ENCODE measurements at regions not wholly inside any gene's neighbourhood (a gene's known extent, or its start where the extent isn't known, plus 50 kb on each side); places are given as distances from the start of the nearest gene placed in this dataset.

GRCh38 chr6:139920027-139920775 lies 545.8 kb upstream of the CITED2 start:
- no peak for DNase-seq

GRCh38 chr6:139919107-139920026 lies 544.9 kb upstream of the CITED2 start:
- no peak for DNase-seq

GRCh38 chr6:139917951-139918630 lies 543.6 kb upstream of the CITED2 start:
- no peak for DNase-seq

- no peak for DNase-seq
Observed at GRCh38 chr6:139914910-139915309, 540.5 kb upstream of the CITED2 start.

DNA sequence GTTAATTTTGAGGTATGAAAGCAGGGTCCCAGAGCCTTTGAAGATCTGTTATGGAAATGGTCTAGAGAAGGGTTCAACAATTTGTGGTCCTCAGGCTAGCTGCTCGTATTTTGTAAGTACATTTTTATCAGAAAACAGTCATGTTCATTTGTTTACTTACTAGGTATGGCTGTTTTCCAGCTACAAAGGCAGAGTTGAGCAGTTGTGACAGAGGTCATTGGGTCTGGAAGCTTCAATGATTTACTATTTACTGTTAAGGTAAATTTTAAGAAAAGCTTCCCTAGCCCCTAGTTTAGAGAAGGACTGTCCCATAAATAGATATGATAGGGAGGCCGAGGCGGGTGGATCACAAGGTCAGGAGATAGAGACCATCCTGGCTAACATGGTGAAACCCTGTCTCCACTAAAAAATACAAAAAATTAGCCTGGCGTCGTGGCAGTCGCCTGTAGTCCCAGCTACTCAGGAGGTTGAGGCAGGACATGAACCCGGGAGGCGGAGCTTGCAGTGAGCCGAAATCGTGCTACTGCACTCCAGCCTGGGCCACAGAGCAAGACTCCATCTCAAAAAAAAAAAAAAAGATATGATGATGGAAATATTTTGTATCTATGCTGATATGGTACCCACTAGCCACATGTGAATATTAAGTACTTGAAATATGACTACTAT lies 538.4 kb upstream of the CITED2 start:
- DNase-seq = no peak

DNA sequence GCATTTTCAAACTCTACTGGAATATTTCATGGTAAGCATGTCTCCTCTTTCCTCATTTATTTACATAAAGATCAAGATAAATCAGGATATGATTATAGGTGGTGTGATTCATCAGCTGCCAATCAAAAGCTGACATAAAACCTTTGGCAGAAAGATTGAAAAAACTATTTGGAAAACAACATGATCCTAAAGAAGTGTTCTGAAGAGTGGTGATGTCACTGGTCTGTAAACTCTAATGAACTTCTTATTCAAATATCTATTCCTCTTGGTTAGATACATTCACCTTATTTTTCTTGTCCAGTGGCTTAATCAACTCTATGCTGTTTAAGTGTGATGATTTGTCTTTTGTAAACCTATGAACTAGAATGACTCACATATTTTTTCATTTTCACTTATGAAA lies 535.5 kb upstream of the CITED2 start:
- no peak for DNase-seq

- no peak for DNase-seq
Observed at GRCh38 chr6:139905404-139906052, 531.1 kb upstream of the CITED2 start.

- no peak for DNase-seq
Observed at GRCh38 chr6:139904568-139904967, 530.1 kb upstream of the CITED2 start.

- no peak for DNase-seq
Observed at GRCh38 chr6:139904158-139904533, 529.7 kb upstream of the CITED2 start.

DNA sequence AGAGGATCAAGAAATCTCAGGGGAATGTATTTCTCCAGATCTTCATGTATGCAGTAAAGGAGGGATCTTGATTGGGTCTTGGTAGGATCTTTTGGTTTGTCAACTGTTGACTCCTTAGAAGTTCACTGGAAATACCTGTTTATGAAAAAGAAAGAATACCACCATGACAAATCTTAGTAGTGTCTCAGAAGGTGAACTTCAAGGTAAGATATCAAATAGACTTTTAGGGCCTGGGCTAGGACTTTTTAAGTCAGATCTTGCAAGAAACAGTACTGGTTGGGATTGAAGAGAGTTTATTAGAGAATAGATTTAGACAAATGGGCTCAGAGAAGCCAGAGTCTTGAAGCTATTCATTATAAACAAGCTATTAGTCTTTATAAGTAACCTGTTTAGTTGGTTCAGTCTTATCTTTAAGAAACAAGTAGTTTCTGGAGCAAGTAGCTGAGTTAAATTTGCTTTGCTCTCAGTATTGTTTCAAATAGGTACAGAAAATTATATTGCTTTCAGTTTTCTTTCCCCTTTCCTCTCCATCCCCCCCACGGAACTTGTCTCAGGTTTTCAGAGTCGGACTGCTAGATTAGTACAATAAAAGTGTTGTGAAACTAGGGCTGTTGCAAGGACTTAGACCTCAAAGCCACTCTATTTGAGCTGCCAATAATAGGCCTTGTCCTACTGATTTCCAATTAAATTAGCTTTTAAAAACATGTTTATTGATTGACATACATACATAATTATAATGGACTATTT lies 529.1 kb upstream of the CITED2 start:
- no peak for DNase-seq

GRCh38 chr6:139895205-139895793 lies 520.9 kb upstream of the CITED2 start:
- no peak for DNase-seq

GRCh38 chr6:139894271-139894670 lies 519.8 kb upstream of the CITED2 start:
- DNase-seq = no peak

- DNase-seq = no peak
Observed at GRCh38 chr6:139891471-139891870, 517.0 kb upstream of the CITED2 start.

- no peak for DNase-seq
Observed at GRCh38 chr6:139888681-139889122, 514.3 kb upstream of the CITED2 start.

DNA sequence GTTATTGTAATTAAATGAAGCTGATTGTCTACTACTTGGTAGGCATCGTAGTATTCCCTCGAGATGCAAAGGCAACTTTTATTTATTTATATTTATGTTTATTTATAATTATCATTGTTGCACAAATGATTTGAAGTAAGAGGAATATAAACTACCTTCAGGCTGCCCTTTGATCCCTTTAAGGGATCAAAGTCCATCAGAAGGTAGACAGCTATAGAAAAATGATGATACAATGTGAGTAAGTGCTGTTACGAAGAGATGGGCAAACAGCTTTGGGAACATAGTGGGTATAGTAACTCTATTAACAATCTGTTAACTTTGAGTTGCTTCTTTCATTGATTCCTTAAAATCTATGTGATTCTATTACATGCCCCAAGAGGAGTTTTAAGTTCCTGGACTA lies 512.8 kb upstream of the CITED2 start:
- DNase-seq = no peak

GRCh38 chr6:139886396-139886795 lies 511.9 kb upstream of the CITED2 start:
- DNase-seq = no peak

- no peak for DNase-seq
Observed at GRCh38 chr6:139885909-139886308, 511.5 kb upstream of the CITED2 start.

DNA sequence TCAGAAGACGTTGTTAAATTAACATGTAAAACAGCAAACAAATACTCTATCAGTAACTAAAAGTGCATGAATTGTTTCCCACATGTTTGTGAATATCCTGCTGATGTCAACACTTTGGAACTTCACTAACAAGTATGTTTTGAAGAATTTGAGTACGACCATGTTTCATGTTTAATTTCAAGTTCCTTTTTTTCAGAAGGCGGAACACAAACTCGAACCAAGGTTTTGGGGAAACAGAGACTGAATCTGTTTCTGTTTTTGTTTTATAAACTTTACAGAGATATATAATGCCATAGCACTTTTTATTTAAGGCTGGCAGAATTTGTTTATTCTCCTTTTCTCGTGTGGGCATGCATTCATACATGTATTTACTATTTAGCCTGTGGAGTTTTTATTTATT lies 509.3 kb upstream of the CITED2 start:
- DNase-seq = no peak

DNA sequence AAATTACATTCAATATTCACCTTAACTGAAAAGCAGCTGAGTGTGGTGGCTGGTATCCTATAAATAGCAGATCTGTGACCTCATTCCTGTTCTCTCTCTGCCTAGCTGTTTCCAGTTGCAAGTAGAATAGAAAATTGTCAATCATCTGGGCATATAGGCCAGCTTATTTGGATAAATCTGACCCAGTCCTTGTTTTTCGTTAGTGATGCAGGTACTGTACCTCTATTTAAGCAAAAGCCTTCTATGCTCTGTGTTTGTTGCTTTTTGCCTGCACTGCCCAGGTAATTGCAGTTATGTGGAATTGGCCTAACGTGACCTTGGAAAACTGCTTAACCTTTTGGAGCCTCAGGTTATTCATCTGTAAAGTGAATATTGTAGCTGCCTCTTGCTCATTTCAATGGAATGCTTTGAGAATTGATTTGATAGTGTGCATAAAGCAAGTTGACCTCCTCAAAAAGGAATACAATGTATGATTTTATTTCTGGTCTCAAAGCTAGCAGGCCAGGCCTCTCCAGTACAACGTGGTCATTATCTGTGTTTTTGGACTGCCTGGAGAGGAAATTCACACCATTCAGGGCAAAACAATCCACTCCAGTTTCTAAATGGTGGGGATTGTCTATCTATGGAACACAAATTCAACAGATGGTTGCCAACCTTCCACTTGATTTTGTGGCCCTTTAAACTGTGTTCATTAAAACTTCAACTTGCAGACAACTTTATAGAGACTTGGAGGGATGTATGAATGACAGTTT lies 508.7 kb upstream of the CITED2 start:
- DNase-seq = no peak

DNA sequence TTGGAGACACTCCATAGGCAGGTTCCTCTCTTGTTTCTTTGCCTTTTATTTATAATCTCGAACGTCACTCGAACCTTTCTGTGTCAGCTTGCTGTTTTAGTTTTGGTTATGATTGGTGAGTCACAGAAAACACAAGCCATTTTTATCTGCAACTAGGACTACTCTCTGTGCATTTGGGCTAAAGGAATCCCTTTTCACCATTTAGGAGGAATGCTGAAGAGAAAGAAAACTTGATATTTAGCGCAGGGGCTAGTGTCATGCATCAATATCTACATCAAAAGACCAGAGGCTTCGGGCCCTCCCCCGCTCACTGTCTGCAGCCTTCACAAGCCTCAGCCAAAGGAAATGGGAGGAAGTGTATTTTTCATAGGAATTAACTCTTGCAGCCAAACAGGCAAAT lies 507.8 kb upstream of the CITED2 start:
- no peak for DNase-seq

All from DMS79 (cell line).